GM19397 (cell line): ENCODE measurements at regions not wholly inside any gene's neighbourhood (a gene's known extent, or its start where the extent isn't known, plus 50 kb on each side); places are given as distances from the start of the nearest gene placed in this dataset.
A peak's percentile ranks its signal among the peaks of the same experiment; 100 is the strongest.
"Not testable (repeated sequence)": the region's sequence is repeated elsewhere in the genome, so short reads cannot be mapped to it uniquely, and the experiment has no call there.

Experiments used
- ATAC-seq: cut with Tn5 transposase; IDR thresholded peaks from one replicate; pipeline ENCODE4 v1.9.1; 2021; ENCODE audit warnings: mild to moderate bottlenecking, moderate library complexity; ENCODE audit not compliant: unreplicated experiment

GRCh38 chr2:224650815-224651439 lies 65.2 kb downstream of the CCDC195 start:
- no peak for ATAC-seq

- ATAC-seq, result not testable (repeated sequence)
Observed at GRCh38 chr2:224647684-224648083, 62.5 kb upstream of the CUL3 start.

- no peak for ATAC-seq
Observed at GRCh38 chr2:224646242-224646846, 61.2 kb upstream of the CUL3 start.

- no peak for ATAC-seq
Observed at GRCh38 chr2:224645722-224646121, 60.6 kb upstream of the CUL3 start.

- no peak for ATAC-seq
Observed at GRCh38 chr2:224640679-224641078, 55.5 kb upstream of the CUL3 start.

GRCh38 chr2:224638301-224638823 lies 53.2 kb upstream of the CUL3 start:
- peak; percentile 90 for ATAC-seq
